HCT116 (cell line): ENCODE measurements at regions not wholly inside any gene's neighbourhood (a gene's known extent, or its start where the extent isn't known, plus 50 kb on each side); places are given as distances from the start of the nearest gene placed in this dataset.
A peak's percentile ranks its signal among the peaks of the same experiment; 100 is the strongest.

Source experiments
- CEBPB ChIP-seq: IDR thresholded peaks from 2 replicates; pipeline ENCODE4 v1.6.1; 2012; ENCODE audit warnings: low read depth
- EZH2 ChIP-seq: fragments of 200-600 bp; sonication (generic); IDR thresholded peaks from 2 replicates; pipeline ENCODE4 v1.6.1; 2017; ENCODE audit warnings: antibody characterized with exemption, mixed run types
- POLR2A ChIP-seq: IDR thresholded peaks from 2 replicates; pipeline ENCODE4 v1.7.0; 2011; ENCODE audit warnings: borderline replicate concordance; ENCODE audit not compliant: insufficient read depth, insufficient read length; ENCODE audit errors: extremely low read depth
- RAD21 ChIP-seq: IDR thresholded peaks from 2 replicates; pipeline ENCODE4 v1.6.1; 2012; ENCODE audit warnings: low read depth, mild to moderate bottlenecking
- SIN3A ChIP-seq: IDR thresholded peaks from 2 replicates; pipeline ENCODE4 v1.6.1; 2012; ENCODE audit warnings: low read depth
- ZNF274 ChIP-seq: fragments of 200-500 bp; sonication (Bioruptor generic); IDR thresholded peaks from 2 replicates; pipeline ENCODE4 v1.6.1; 2014; ENCODE audit warnings: mild to moderate bottlenecking, low read depth, low read length, inconsistent platforms
- TF ChIP-seq, protein P1 (sequence below), 3 experiments: fragments of 200-600 bp in 1 of 3; sonication (generic) in 1 of 3; IDR thresholded peaks in 2 of 3; conservative IDR thresholded peaks in 1 of 3; 2 replicates each; pipeline ENCODE4 v1.5.1; 2012 to 2017; ENCODE audit warnings: low read depth in 2 of 3, low read length in 2 of 3, antibody characterized with exemption in 1 of 3, borderline replicate concordance in 1 of 3, control low read depth in 1 of 3, mild to moderate bottlenecking in 1 of 3, mixed read lengths in 1 of 3, mixed run types in 1 of 3, moderate library complexity in 1 of 3; ENCODE audit not compliant: insufficient read depth in 1 of 3
- TF ChIP-seq, protein P2 (sequence below): IDR thresholded peaks from 2 replicates; pipeline ENCODE4 v1.6.1; 2012; ENCODE audit warnings: low read depth

- no peak for TF ChIP-seq POLR2A
- no peak for TF ChIP-seq EZH2
- TF ChIP-seq, protein P1, sequence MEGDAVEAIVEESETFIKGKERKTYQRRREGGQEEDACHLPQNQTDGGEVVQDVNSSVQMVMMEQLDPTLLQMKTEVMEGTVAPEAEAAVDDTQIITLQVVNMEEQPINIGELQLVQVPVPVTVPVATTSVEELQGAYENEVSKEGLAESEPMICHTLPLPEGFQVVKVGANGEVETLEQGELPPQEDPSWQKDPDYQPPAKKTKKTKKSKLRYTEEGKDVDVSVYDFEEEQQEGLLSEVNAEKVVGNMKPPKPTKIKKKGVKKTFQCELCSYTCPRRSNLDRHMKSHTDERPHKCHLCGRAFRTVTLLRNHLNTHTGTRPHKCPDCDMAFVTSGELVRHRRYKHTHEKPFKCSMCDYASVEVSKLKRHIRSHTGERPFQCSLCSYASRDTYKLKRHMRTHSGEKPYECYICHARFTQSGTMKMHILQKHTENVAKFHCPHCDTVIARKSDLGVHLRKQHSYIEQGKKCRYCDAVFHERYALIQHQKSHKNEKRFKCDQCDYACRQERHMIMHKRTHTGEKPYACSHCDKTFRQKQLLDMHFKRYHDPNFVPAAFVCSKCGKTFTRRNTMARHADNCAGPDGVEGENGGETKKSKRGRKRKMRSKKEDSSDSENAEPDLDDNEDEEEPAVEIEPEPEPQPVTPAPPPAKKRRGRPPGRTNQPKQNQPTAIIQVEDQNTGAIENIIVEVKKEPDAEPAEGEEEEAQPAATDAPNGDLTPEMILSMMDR (IDR thresholded peaks at IDR 0.05 in 2 of 3, conservative IDR thresholded peaks at IDR 0.05 in 1 of 3; ENCODE audit: borderline replicate concordance in 1 of 3, insufficient read depth in 1 of 3, low read depth in 2 of 3, low read length in 2 of 3): no peak
- no peak for TF ChIP-seq SIN3A
- TF ChIP-seq ZNF274: no peak
- peak; percentile 66; the same call in 1 of the 2 replicates for TF ChIP-seq CEBPB
- TF ChIP-seq, protein P2, sequence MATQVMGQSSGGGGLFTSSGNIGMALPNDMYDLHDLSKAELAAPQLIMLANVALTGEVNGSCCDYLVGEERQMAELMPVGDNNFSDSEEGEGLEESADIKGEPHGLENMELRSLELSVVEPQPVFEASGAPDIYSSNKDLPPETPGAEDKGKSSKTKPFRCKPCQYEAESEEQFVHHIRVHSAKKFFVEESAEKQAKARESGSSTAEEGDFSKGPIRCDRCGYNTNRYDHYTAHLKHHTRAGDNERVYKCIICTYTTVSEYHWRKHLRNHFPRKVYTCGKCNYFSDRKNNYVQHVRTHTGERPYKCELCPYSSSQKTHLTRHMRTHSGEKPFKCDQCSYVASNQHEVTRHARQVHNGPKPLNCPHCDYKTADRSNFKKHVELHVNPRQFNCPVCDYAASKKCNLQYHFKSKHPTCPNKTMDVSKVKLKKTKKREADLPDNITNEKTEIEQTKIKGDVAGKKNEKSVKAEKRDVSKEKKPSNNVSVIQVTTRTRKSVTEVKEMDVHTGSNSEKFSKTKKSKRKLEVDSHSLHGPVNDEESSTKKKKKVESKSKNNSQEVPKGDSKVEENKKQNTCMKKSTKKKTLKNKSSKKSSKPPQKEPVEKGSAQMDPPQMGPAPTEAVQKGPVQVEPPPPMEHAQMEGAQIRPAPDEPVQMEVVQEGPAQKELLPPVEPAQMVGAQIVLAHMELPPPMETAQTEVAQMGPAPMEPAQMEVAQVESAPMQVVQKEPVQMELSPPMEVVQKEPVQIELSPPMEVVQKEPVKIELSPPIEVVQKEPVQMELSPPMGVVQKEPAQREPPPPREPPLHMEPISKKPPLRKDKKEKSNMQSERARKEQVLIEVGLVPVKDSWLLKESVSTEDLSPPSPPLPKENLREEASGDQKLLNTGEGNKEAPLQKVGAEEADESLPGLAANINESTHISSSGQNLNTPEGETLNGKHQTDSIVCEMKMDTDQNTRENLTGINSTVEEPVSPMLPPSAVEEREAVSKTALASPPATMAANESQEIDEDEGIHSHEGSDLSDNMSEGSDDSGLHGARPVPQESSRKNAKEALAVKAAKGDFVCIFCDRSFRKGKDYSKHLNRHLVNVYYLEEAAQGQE: no peak
- TF ChIP-seq RAD21: no peak
These were observed 123.3 kb upstream of the CDK1 start for GRCh38 chr10:60654813-60655464.
